ENCODE measurements at regions not wholly inside any gene's neighbourhood (a gene's known extent, or its start where the extent isn't known, plus 50 kb on each side); places are given as distances from the start of the nearest gene placed in this dataset.

DNA sequence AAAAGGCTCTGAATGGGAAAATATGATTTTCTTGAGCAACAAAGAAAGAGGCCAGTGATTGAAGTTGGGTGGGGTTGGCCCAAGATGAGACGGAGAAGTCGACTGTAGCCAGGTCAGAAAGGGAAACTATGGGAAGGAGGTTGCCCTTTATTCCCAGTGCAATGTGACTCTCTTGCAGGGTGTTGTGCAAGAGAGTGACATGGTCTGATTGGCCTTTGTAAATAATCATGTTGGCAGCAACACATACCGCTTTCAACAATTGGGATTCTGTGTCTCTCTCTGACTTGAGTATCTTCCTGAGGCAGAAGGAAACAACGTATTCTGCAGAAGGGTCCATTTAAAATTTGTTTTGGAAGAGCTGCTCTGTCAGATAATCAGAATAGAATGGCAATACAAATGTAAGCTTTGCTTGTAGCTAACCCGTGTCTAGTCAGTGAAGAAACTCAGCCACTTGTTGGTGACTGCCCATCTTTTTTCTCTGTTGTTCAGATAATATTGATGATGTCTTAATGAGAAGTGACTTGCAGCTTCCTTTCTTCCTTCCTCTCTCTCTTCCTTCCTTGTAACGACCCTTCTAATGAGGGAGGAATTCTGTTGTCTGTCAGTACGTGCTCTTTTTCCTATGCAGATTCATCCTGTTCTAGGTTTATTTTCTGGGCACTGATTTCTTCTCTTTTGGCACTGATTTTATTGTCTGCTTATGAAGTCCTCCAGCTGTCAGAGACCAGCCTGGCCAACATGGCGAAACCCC, 311.0 kb upstream of the FAM98A start:
- TF ChIP-seq, protein P1, sequence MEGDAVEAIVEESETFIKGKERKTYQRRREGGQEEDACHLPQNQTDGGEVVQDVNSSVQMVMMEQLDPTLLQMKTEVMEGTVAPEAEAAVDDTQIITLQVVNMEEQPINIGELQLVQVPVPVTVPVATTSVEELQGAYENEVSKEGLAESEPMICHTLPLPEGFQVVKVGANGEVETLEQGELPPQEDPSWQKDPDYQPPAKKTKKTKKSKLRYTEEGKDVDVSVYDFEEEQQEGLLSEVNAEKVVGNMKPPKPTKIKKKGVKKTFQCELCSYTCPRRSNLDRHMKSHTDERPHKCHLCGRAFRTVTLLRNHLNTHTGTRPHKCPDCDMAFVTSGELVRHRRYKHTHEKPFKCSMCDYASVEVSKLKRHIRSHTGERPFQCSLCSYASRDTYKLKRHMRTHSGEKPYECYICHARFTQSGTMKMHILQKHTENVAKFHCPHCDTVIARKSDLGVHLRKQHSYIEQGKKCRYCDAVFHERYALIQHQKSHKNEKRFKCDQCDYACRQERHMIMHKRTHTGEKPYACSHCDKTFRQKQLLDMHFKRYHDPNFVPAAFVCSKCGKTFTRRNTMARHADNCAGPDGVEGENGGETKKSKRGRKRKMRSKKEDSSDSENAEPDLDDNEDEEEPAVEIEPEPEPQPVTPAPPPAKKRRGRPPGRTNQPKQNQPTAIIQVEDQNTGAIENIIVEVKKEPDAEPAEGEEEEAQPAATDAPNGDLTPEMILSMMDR (IDR thresholded peaks at IDR 0.05; ENCODE audit: insufficient read depth, low read length, poor library complexity, severe bottlenecking) = no peak
- no peak for TF ChIP-seq EZH2phosphoT487 (conservative IDR thresholded peaks at IDR 0.05; ENCODE audit: low read length)

Measured in SU-DHL-6 (cell line).